Heart left ventricle (tissue), 13 donors: ENCODE measurements at regions not wholly inside any gene's neighbourhood (a gene's known extent, or its start where the extent isn't known, plus 50 kb on each side); places are given as distances from the start of the nearest gene placed in this dataset.

ENCODE experiments used
- POLR2A ChIP-seq, 2 donors: fragments of 450-650 bp; IDR thresholded peaks; one replicate each; pipeline ENCODE4 v1.6.1; 2017; ENCODE audit warnings: antibody characterized with exemption in 2 of 2, mild to moderate bottlenecking in 2 of 2, moderate library complexity in 2 of 2
- TF ChIP-seq, protein P1 (sequence below), 12 donors: fragments of 200-600 bp; sonication (generic) in 4 of 12; IDR thresholded peaks; one replicate each; pipeline versions ENCODE4 v1.5.0 to v1.8.0; 2018 to 2022; ENCODE audit warnings: antibody characterized with exemption in 12 of 12, mild to moderate bottlenecking in 5 of 12
- donor health status: ischemic (EF 13 %, LVEDD 7.1; RV severe dilation, severe dysfunction).
- donor health status: DM: no; HTN: yes; CAD: no.
- donor health status: DM: no; HTN: no; CAD: no.
- donor health status: ischemic (EF 25% LVEDD 6.9; RV normal size, moderate dysfunction).
- donor health status: ischemic (EF 25% LVEDD 5.7; RV mildly dilated, moderate dysfunction).
- donor health status: ischemic (EF 35%, LVEDD 5.7; RV mildly dilated, moderate dysfunction).
- donor health status: nonischemic (EF 11% LVEDD 7.7; RV severe dilation, severe dysfunction).
- donor health status: DM: yes; HTN: yes; CAD: no.
- donor health status: PGD.
- donor health status: ischemic (EF 29% LVEDD 5.4; RV normal size, mild dysfunction).
- donor health status: nonischemic (EF 23%, LVEDD 6.1; RV moderate dilation, normal function).

DNA sequence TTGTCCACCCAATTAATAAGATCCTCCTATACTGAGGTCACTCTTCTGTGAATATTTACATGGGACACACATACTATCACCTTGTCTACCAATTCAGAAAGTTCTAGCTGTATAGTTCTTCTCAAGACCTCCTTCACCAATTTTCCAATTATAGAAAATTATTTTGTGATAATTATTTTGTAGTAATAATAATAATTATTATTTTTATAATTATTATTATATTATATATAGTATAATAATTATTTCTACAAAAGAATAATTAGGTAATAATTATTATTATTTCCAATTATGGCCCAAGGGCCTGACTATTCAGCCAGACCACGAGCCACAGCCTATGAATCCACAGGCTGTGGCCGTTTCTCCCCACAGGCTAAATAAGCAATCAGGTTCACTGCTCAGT, 164.1 kb upstream of the IGSF21 start:
- TF ChIP-seq, protein P1, sequence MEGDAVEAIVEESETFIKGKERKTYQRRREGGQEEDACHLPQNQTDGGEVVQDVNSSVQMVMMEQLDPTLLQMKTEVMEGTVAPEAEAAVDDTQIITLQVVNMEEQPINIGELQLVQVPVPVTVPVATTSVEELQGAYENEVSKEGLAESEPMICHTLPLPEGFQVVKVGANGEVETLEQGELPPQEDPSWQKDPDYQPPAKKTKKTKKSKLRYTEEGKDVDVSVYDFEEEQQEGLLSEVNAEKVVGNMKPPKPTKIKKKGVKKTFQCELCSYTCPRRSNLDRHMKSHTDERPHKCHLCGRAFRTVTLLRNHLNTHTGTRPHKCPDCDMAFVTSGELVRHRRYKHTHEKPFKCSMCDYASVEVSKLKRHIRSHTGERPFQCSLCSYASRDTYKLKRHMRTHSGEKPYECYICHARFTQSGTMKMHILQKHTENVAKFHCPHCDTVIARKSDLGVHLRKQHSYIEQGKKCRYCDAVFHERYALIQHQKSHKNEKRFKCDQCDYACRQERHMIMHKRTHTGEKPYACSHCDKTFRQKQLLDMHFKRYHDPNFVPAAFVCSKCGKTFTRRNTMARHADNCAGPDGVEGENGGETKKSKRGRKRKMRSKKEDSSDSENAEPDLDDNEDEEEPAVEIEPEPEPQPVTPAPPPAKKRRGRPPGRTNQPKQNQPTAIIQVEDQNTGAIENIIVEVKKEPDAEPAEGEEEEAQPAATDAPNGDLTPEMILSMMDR (IDR thresholded peaks at IDR 0.05), result no peak
- no peak for TF ChIP-seq POLR2A (IDR thresholded peaks at IDR 0.05)
